Activated T-helper 2 cell treated with anti-CD3 and anti-CD28 coated beads, Interferon-gamma antibody, Interleukin-2, Interleukin-4, amounts not matched to agents 10 μg/mL and 5 μg/mL and 100 μg/mL, durations not matched to agents 14 hours and 24 hours and 36 hours (primary cell): ENCODE measurements at regions not wholly inside any gene's neighbourhood (a gene's known extent, or its start where the extent isn't known, plus 50 kb on each side); places are given as distances from the start of the nearest gene placed in this dataset.

Experiments used
- DNase-seq: peaks from one replicate; pipeline ENCODE4 v3.0.0; 2021; ENCODE audit warnings: low spot score
- H3K27ac Mint-ChIP-seq: one replicate; pipeline ENCODE4 v1.8.0; 2021; ENCODE audit warnings: mixed read lengths
- H3K27me3 Mint-ChIP-seq: one replicate; pipeline ENCODE4 v1.8.0; 2021; ENCODE audit warnings: low read depth, mixed read lengths
- H3K36me3 Mint-ChIP-seq: one replicate; pipeline ENCODE4 v1.8.0; 2021; ENCODE audit warnings: low read depth, mixed read lengths
- H3K4me1 Mint-ChIP-seq: one replicate; pipeline ENCODE4 v1.8.0; 2021; ENCODE audit warnings: low read depth, mixed read lengths
- H3K4me3 Mint-ChIP-seq: one replicate; pipeline ENCODE4 v1.8.0; 2021; ENCODE audit warnings: low read depth, mild to moderate bottlenecking, moderate library complexity, mixed read lengths
- H3K9me3 Mint-ChIP-seq: one replicate; pipeline ENCODE4 v1.8.0; 2021; ENCODE audit warnings: mixed read lengths
- intact Hi-C: fragments of 100-400 bp; cut with micrococcal nuclease; formaldehyde crosslinking; loops from one replicate; pipeline ENCODE4 v1.15.1; 2023

DNA sequence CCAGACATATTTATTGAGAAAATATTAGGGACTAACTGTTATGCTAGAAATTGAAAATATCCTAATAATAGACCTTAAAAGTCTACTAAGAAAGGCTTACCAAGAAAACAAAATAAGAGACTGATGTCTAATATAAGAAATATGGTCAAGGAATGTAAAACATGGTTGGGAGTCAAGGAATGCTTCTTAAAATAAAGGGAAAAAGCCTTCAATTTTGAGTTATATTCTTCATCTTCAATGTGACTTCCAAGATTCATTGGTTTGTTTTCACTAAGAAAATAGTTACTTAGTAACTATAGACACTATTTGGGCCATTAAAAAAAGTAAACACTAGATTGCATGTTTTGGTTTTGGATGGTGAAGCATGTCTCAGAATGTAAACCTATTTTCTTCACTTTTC, 88.1 kb upstream of the ETV6 start:
- DNase-seq = no peak
- intact Hi-C loops = no loop called here
- Mint-ChIP-seq H3K9me3 (no peaks in the 10 kb centered on the region), H3K27me3 (peaks cover 44% of the 10 kb centered on the region), H3K27ac (no peak overlapping the region), H3K36me3 (no peaks in the 10 kb centered on the region), H3K4me3 (no peak overlapping the region), H3K4me1 (peaks cover 1% of the 10 kb centered on the region)

DNA sequence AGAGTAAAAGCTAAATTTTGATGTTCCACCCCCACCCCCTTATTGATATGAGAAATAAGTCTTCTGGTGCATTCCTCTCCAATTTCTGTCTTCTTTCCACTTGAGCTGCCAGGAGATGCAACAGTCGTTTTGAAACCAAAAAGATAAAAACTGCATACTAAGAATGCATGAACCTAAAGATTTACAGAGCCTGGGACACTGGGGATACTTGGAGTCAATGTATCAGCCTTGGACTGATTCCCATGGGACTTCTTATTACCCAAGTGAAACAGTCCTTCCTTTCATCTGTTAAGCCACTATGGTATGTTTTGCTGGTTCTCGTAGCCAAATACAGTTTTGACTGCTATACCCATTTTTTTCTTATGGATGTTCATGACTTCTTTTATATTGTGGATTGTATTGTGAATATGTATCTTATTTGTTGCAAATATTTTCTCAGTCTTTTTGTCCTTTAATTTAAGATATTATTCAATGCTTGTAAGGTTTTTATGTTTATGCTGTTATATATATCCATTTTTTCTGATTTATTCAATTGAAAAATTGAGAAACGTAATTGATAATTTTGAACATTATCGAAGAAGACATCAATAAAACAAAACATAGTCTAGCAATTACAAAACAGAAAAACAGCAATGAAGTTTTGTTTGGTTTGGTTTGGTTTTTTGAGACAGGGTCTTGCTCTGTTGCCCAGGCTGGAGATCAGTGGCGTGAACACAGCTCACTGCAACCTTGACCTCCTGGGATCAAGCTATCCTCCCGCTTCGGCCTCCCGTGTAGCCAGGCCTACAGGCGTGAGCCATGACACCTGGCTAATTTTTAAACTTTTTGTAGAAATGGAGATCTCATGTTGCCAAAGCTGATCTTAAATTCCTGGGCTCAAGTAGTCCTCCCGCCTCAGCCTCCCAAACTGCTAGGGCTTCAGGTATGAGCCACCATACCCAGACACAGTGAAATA, 85.4 kb upstream of the ETV6 start:
- Mint-ChIP-seq H3K9me3 (no peaks in the 10 kb centered on the region), H3K27me3 (peaks cover 36% of the 10 kb centered on the region), H3K4me3 (no peak overlapping the region), H3K27ac (no peak overlapping the region), H3K36me3 (no peaks in the 10 kb centered on the region), H3K4me1 (no peaks in the 10 kb centered on the region)
- no peak for DNase-seq
- intact Hi-C loops = no loop called here

- intact Hi-C loops = no loop called here
- H3K27me3 Mint-ChIP-seq = peaks cover 35% of the 10 kb centered on the region
These were observed 84.4 kb upstream of the ETV6 start for GRCh38 chr12:11564984-11565651.

GRCh38 chr12:11565752-11566151, 83.7 kb upstream of the ETV6 start:
- no peaks in the 10 kb centered on the region for H3K36me3 Mint-ChIP-seq
- H3K4me1 Mint-ChIP-seq = no peaks in the 10 kb centered on the region
- H3K4me3 Mint-ChIP-seq = no peak overlapping the region
- H3K9me3 Mint-ChIP-seq = no peaks in the 10 kb centered on the region
- peaks cover 34% of the 10 kb centered on the region for H3K27me3 Mint-ChIP-seq
- intact Hi-C loops = no loop called here
- no peak overlapping the region for H3K27ac Mint-ChIP-seq
- DNase-seq = no peak

More at GRCh38 chr12:11564984-11565651, 84.4 kb upstream of the ETV6 start:
- no peak overlapping the region for H3K4me3 Mint-ChIP-seq
- no peaks in the 10 kb centered on the region for H3K36me3 Mint-ChIP-seq
- no peak overlapping the region for H3K27ac Mint-ChIP-seq
- H3K9me3 Mint-ChIP-seq = no peaks in the 10 kb centered on the region
- H3K4me1 Mint-ChIP-seq = no peaks in the 10 kb centered on the region
- DNase-seq = no peak

- Mint-ChIP-seq H3K4me3 (no peak overlapping the region), H3K9me3 (no peaks in the 10 kb centered on the region), H3K4me1 (no peaks in the 10 kb centered on the region), H3K36me3 (no peaks in the 10 kb centered on the region), H3K27ac (no peak overlapping the region), H3K27me3 (peaks cover 35% of the 10 kb centered on the region)
- intact Hi-C loops = no loop called here
- no peak for DNase-seq
These were observed 81.2 kb upstream of the ETV6 start for GRCh38 chr12:11568155-11568761.

DNA sequence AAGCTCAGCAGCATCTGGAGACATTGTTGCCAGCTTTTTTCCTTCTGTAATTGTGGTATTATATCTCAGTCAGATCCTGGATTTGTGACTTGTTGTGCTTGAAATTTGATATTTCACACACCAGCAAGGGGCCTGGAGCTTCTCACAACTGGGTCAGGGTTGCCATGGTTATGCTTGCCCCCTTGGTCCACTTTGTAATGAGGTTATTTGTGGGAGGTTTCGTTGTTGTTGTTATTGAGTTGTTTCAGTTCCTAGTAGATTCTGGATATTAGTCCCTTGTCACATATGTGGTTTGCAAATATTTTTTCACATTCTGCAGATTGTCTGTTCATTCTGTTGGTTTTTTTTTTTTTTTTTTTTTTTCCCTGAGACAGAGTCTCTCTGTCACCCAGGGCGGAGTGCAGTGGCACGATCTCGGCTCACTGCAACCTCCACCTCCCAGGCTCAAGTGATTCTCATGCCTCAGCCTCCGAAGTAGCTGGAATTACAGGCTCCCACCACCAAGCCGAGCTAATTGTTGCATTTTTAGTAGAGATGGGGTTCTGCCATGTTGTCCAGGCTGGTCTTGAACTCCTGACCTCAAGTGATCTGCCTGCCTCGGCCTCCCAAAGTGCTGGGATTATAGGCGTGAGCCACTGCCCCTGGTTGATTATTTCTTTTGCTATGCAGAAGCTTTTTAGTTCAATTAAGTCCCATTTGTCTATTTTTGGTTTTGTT, 80.6 kb upstream of the ETV6 start:
- Mint-ChIP-seq H3K9me3 (no peaks in the 10 kb centered on the region), H3K27ac (no peak overlapping the region), H3K4me3 (no peak overlapping the region), H3K27me3 (peaks cover 33% of the 10 kb centered on the region), H3K4me1 (no peaks in the 10 kb centered on the region), H3K36me3 (no peaks in the 10 kb centered on the region)
- intact Hi-C loops = no loop called here
- no peak for DNase-seq

DNA sequence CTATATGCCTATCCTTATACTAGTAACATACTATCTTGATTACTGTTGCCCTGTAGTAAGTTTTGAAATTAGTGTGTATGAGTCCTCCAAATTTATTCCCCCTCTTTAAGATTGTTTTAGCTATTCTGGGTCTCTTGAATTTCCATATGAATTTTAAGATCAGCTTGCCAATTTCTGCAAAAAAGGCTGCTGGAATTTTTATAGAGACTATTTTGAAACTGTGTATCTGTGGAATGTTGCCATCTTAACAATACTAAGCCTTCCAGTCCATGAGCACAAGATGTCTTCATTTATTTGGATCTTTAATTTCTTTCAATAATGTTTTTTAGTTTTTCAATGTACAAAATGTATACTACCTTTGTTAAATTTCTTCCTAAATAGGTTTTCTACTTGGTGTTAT, 79.8 kb upstream of the ETV6 start:
- DNase-seq = no peak
- intact Hi-C loops = no loop called here
- H3K9me3 Mint-ChIP-seq = no peaks in the 10 kb centered on the region
- H3K36me3 Mint-ChIP-seq = no peaks in the 10 kb centered on the region
- H3K27ac Mint-ChIP-seq = no peak overlapping the region
- H3K4me1 Mint-ChIP-seq = no peaks in the 10 kb centered on the region
- no peak overlapping the region for H3K4me3 Mint-ChIP-seq
- peaks cover 34% of the 10 kb centered on the region for H3K27me3 Mint-ChIP-seq

DNA sequence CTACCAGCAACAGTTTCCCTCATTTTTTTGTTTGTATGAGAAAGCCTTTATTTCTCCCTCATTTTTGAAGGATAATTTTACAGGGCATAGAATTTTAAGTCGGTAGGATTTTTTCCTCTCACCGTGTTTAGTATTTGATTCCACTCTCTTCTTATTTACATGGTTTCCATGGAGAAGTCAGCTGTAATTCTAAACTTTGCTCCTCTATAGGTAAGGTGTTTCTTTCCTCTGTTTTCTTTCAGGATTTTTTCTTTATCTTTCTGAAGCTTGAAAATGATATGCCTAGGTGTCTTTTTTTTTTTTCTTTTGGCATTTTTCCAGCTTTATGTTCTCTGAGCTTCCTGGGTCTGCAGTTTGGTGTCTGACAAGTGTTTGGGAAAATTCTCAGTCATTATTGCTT, 75.6 kb upstream of the ETV6 start:
- intact Hi-C loops = no loop called here
- H3K36me3 Mint-ChIP-seq = no peaks in the 10 kb centered on the region
- H3K9me3 Mint-ChIP-seq = no peaks in the 10 kb centered on the region
- DNase-seq = no peak
- peaks cover 42% of the 10 kb centered on the region for H3K27me3 Mint-ChIP-seq
- peaks cover 3% of the 10 kb centered on the region for H3K4me1 Mint-ChIP-seq
- H3K27ac Mint-ChIP-seq = no peak overlapping the region
- H3K4me3 Mint-ChIP-seq = no peak overlapping the region

DNA sequence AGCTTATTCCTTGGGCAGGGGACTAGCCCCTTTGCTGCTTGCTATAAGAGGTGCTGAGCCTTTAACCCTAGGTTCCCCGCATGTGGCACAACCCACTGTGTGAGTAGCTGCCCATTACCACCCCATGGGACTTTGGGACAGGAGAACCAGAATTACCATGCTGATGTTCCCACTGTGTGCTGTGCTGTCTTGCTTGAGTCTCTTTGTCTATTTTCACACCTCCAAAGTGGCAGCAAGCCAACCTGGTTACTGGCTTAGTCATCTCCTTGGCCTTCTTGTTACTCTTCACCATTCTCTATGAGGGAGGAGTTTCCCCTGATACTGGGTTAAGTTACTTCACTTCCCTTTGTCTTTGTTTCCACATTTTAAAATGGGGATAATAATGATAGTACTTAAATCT, 73.4 kb upstream of the ETV6 start:
- H3K27me3 Mint-ChIP-seq = peaks cover 34% of the 10 kb centered on the region
- no peaks in the 10 kb centered on the region for H3K9me3 Mint-ChIP-seq
- no peaks in the 10 kb centered on the region for H3K36me3 Mint-ChIP-seq
- no peak for DNase-seq
- no peak overlapping the region for H3K27ac Mint-ChIP-seq
- no peak overlapping the region for H3K4me3 Mint-ChIP-seq
- H3K4me1 Mint-ChIP-seq = peaks cover 12% of the 10 kb centered on the region
- intact Hi-C loops = no loop called here

GRCh38 chr12:11577658-11578260, 71.7 kb upstream of the ETV6 start:
- intact Hi-C loops = loop anchor here (2.0 kb wide), 1 partner anchor 73 kb away; no protein-coding TSS in a partner anchor
- peaks cover 14% of the 10 kb centered on the region for H3K4me1 Mint-ChIP-seq
- no peak overlapping the region for H3K27ac Mint-ChIP-seq
- no peak overlapping the region for H3K4me3 Mint-ChIP-seq
- DNase-seq = no peak
- H3K36me3 Mint-ChIP-seq = no peaks in the 10 kb centered on the region
- no peaks in the 10 kb centered on the region for H3K9me3 Mint-ChIP-seq
- H3K27me3 Mint-ChIP-seq = peaks cover 29% of the 10 kb centered on the region

DNA sequence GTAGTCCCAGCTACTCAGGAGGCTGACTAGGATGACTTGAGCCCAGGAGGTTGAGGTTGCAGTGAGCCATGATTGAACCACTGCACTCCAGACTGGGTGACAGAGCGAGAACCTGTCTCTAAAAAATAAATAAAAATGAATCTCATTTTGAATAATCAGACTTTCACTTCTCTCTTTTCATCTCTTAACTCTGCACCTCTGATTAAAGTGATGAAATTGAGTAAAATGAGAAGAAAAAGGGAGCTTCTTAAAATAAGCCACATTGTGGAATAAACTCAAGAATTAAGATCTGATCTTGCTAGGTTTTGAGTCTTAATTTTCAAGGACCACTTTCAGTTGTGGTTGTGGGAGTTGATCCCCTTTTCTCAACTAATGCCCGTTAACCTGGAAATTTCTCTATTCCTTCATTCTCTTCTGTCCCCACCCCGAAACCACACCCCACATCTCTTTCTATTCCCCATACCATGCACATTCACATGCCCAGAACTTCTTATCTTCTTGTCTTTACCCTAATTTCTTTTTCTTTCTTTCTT, 70.9 kb upstream of the ETV6 start:
- DNase-seq = no peak
- Mint-ChIP-seq H3K27ac (no peak overlapping the region), H3K27me3 (peaks cover 35% of the 10 kb centered on the region), H3K9me3 (no peaks in the 10 kb centered on the region), H3K4me1 (peaks cover 14% of the 10 kb centered on the region), H3K4me3 (no peak overlapping the region), H3K36me3 (no peaks in the 10 kb centered on the region)
- intact Hi-C loops = loop anchor here (2.0 kb wide), 1 partner anchor 72 kb away; no protein-coding TSS in a partner anchor
